H1 (cell line): ENCODE measurements at regions not wholly inside any gene's neighbourhood (a gene's known extent, or its start where the extent isn't known, plus 50 kb on each side); places are given as distances from the start of the nearest gene placed in this dataset.

Experiments used
- CTCF ChIA-PET: fragments of 300-600 bp; sonication (Branson Sonifier 250); formaldehyde crosslinking; loops from one replicate; lab custom pipeline; 2021; ENCODE audit not compliant: partially characterized antibody; lab: Charles Lee
- POLR2A ChIA-PET: fragments of 300-600 bp; sonication (Branson Sonifier 250); formaldehyde crosslinking; loops from one replicate; lab custom pipeline; 2021; ENCODE audit warnings: inconsistent platforms; ENCODE audit not compliant: partially characterized antibody; lab: Charles Lee
- DNase-seq, 2 experiments: peaks; one replicate each; pipeline versions ENCODE4 v3.0.0 to v3.0.0-alpha.2; 2010 to 2022; ENCODE audit warnings: low spot score in 2 of 2, low read depth in 1 of 2, mixed read lengths in 1 of 2
- FAIRE-seq: peaks from 2 replicates; lab custom pipeline; 2011; peaks lifted over from hg19 to GRCh38; lab: Jason Lieb, UNC
- H2AFZ ChIP-seq: 2 replicates; pipeline ENCODE4 v1.8.1; 2012; ENCODE audit warnings: low read length, inconsistent platforms
- H2AK5ac ChIP-seq: 2 replicates; pipeline ENCODE4 v1.6.1; 2013; ENCODE audit warnings: low read depth, low read length
- H2BK120ac ChIP-seq: replicated peaks from 2 replicates; pipeline ENCODE3; 2013; ENCODE audit warnings: low read depth, low read length, inconsistent platforms
- H2BK12ac ChIP-seq: 2 replicates; pipeline ENCODE4 v1.6.1; 2013; ENCODE audit warnings: low read depth, low read length
- H2BK15ac ChIP-seq: 2 replicates; pipeline ENCODE4 v1.6.1; 2013; ENCODE audit warnings: low read length
- H2BK20ac ChIP-seq: 2 replicates; pipeline ENCODE4 v1.6.1; 2013; ENCODE audit warnings: low read length
- H2BK5ac ChIP-seq: 2 replicates; pipeline ENCODE4 v1.6.1; 2013; ENCODE audit warnings: low read depth, low read length
- H3K14ac ChIP-seq: 2 replicates; pipeline ENCODE4 v1.6.1; 2013; ENCODE audit warnings: inconsistent platforms; ENCODE audit not compliant: insufficient read length
- H3K18ac ChIP-seq: 2 replicates; pipeline ENCODE4 v1.6.1; 2013; ENCODE audit warnings: low read length; ENCODE audit errors: extremely low read depth
- H3K23ac ChIP-seq: 2 replicates; pipeline ENCODE4 v1.6.1; 2013; ENCODE audit warnings: inconsistent platforms; ENCODE audit not compliant: insufficient read length
- H3K23me2 ChIP-seq: 2 replicates; pipeline ENCODE4 v1.6.1; 2013; ENCODE audit warnings: low read depth, low read length
- H3K27ac ChIP-seq: 2 replicates; pipeline ENCODE4 v1.6.1; 2011; ENCODE audit warnings: low read depth, low read length, inconsistent platforms
- H3K27me3 ChIP-seq, 4 experiments: replicated peaks in 1 of 4; 1 replicate in 1 of 4; 2 replicates in 3 of 4; pipeline versions ENCODE4 v1.6.1 to v1.8.1; 2011 to 2013; ENCODE audit warnings: low read length in 3 of 4, mild to moderate bottlenecking in 3 of 4, inconsistent platforms in 2 of 4, mixed read lengths in 2 of 4, moderate library complexity in 1 of 4; ENCODE audit not compliant: control insufficient read depth in 3 of 4, insufficient read depth in 3 of 4; ENCODE audit errors: extremely low read depth in 1 of 4
- H3K36me3 ChIP-seq, 4 experiments: 2 replicates each; pipeline versions ENCODE4 v1.6.1 to v1.8.1; 2011 to 2013; ENCODE audit warnings: mild to moderate bottlenecking in 4 of 4, low read length in 3 of 4, moderate library complexity in 2 of 4, control low read depth in 1 of 4, inconsistent platforms in 1 of 4; ENCODE audit not compliant: insufficient read depth in 4 of 4, control insufficient read depth in 2 of 4
- H3K4ac ChIP-seq: replicated peaks from 2 replicates; pipeline ENCODE3; 2013; ENCODE audit warnings: low read length, low read depth, mixed read lengths, inconsistent platforms; ENCODE audit not compliant: insufficient read length
- H3K4me1 ChIP-seq, 4 experiments: replicated peaks in 1 of 4; 1 replicate in 1 of 4; 2 replicates in 3 of 4; pipeline versions ENCODE4 v1.6.1 to v1.8.1; 2011 to 2013; ENCODE audit warnings: low read length in 3 of 4, inconsistent platforms in 2 of 4, mixed read lengths in 1 of 4; ENCODE audit not compliant: insufficient read depth in 4 of 4, control insufficient read depth in 3 of 4
- H3K4me2 ChIP-seq, 2 experiments: 2 replicates each; pipeline versions ENCODE4 v1.6.1 to v1.8.1; 2011 to 2013; ENCODE audit warnings: low read depth in 2 of 2, low read length in 2 of 2, control low read depth in 1 of 2, inconsistent platforms in 1 of 2, mild to moderate bottlenecking in 1 of 2; ENCODE audit not compliant: insufficient read depth in 1 of 2
- H3K4me3 ChIP-seq, 4 experiments: fragments of 200-600, 300-600 bp in 1 of 4; sonication (generic), shearing (Covaris generic), sonication (Bioruptor Twin) in 1 of 4; 2 replicates each; pipeline versions ENCODE4 v1.5.1 to v1.8.1; 2011 to 2016; ENCODE audit warnings: low read length in 4 of 4, low read depth in 3 of 4, control low read depth in 2 of 4, inconsistent platforms in 2 of 4, mild to moderate bottlenecking in 2 of 4, mixed read lengths in 1 of 4, moderate library complexity in 1 of 4; ENCODE audit not compliant: insufficient read depth in 2 of 4; ENCODE audit errors: extremely low read depth in 1 of 4
- H3K56ac ChIP-seq: replicated peaks from 2 replicates; pipeline ENCODE3; 2013; ENCODE audit warnings: low read depth, mild to moderate bottlenecking, mixed read lengths, low read length, inconsistent platforms; ENCODE audit not compliant: insufficient read length
- H3K79me1 ChIP-seq: 2 replicates; pipeline ENCODE4 v1.6.1; 2013; ENCODE audit warnings: low read depth, low read length, control low read depth
- H3K79me2 ChIP-seq, 2 experiments: 2 replicates each; pipeline versions ENCODE4 v1.6.1 to v1.8.1; 2012 to 2013; ENCODE audit warnings: low read length in 2 of 2, mild to moderate bottlenecking in 2 of 2, inconsistent platforms in 1 of 2; ENCODE audit not compliant: insufficient read depth in 2 of 2, control insufficient read depth in 1 of 2
- H3K9ac ChIP-seq, 4 experiments: replicated peaks in 1 of 4; 1 replicate in 1 of 4; 2 replicates in 3 of 4; pipeline versions ENCODE4 v1.6.1 to v1.8.1; 2011 to 2013; ENCODE audit warnings: low read depth in 3 of 4, low read length in 3 of 4, control low read depth in 2 of 4, mild to moderate bottlenecking in 2 of 4, moderate library complexity in 2 of 4, inconsistent platforms in 1 of 4; ENCODE audit errors: extremely low read depth in 1 of 4
- H3K9me3 ChIP-seq, 2 experiments: 2 replicates each; pipeline versions ENCODE4 v1.6.1 to v1.8.1; 2012 to 2013; ENCODE audit warnings: mild to moderate bottlenecking in 2 of 2, moderate library complexity in 2 of 2, control low read depth in 1 of 2, inconsistent platforms in 1 of 2, low read depth in 1 of 2, low read length in 1 of 2, mixed read lengths in 1 of 2; ENCODE audit not compliant: insufficient read depth in 2 of 2
- H4K20me1 ChIP-seq, 2 experiments: replicated peaks in 1 of 2; 2 replicates each; pipeline versions ENCODE3 to v1.8.1; 2011 to 2013; ENCODE audit warnings: inconsistent platforms in 2 of 2, low read length in 2 of 2, mild to moderate bottlenecking in 1 of 2; ENCODE audit not compliant: insufficient read depth in 2 of 2, control insufficient read depth in 1 of 2
- H4K5ac ChIP-seq: 2 replicates; pipeline ENCODE4 v1.6.1; 2013; ENCODE audit warnings: low read length, low read depth, mixed read lengths, inconsistent platforms; ENCODE audit not compliant: insufficient read length
- H4K8ac ChIP-seq: 2 replicates; pipeline ENCODE4 v1.8.0; 2013; ENCODE audit warnings: mild to moderate bottlenecking, moderate library complexity, low read length, inconsistent platforms; ENCODE audit not compliant: insufficient read depth; ENCODE audit errors: extremely low read depth
- H4K91ac ChIP-seq: replicated peaks from 2 replicates; pipeline ENCODE3; 2013; ENCODE audit warnings: low read length, mixed read lengths, inconsistent platforms; ENCODE audit not compliant: insufficient read length
- TAF7 ChIP-seq: optimal IDR thresholded peaks from 2 replicates; pipeline ENCODE3; 2011; ENCODE audit warnings: low read depth, mild to moderate bottlenecking, inconsistent platforms, low read length, moderate library complexity, borderline replicate concordance
- WGBS, 2 experiments: shearing (Covaris generic) in 1 of 2; methylation state at CpG; one replicate each; pipeline versions ENCODE4 v1.1.6 to v1.1.7; 2013 to 2015; ENCODE audit warnings: low lambda C conversion rate in 2 of 2, mixed read lengths in 2 of 2, inconsistent platforms in 1 of 2, low coverage in 1 of 2, missing lambda C conversion rate in 1 of 2; ENCODE audit not compliant: insufficient replicate concordance in 2 of 2, insufficient coverage in 1 of 2, insufficient read length in 1 of 2; ENCODE audit errors: extremely low coverage in 1 of 2, missing lambda C conversion rate in 1 of 2; 5-methylcytosine and 5-hydroxymethylcytosine counted together

DNA sequence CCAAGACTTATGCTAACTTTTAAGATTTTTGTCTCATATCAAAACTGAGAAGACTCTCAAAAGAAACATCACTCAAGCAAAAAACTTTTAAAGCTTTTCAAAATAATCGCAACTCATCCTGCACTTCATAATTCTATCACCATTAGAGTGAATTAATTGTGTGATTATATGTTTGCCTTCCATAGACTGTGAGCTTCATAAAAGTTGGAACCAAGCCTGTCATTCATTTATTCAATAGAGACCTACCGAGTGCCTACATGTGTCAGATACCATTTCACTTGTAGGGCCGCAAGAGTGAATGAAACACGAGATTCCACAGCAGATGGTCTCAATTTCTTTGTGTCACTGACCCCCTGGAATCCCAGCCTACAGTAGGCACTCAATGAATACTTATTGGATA is 106.4 kb downstream of the RHOU start:
- no peak overlapping the region for H3K56ac ChIP-seq
- no peaks in the 10 kb centered on the region for H3K79me2 ChIP-seq
- POLR2A ChIA-PET, result no interaction called here
- no peak overlapping the region for H4K5ac ChIP-seq
- H4K91ac ChIP-seq, result no peak overlapping the region
- no peak overlapping the region for H2BK20ac ChIP-seq
- no peak overlapping the region for H3K18ac ChIP-seq
- no peak overlapping the region for H4K8ac ChIP-seq
- no peak overlapping the region for H2AFZ ChIP-seq
- H2BK15ac ChIP-seq, result no peak overlapping the region
- no peak overlapping the region for H3K4ac ChIP-seq
- H4K20me1 ChIP-seq, result no peaks in the 10 kb centered on the region
- H3K4me1 ChIP-seq, result peaks cover 0 to 2% (median 0%) of the 10 kb centered on the region in 4 experiments; a peak in 2 of 7 replicates
- no peaks in the 10 kb centered on the region for H3K36me3 ChIP-seq
- CTCF ChIA-PET, result interaction anchor here (0.6 to 1.3 kb wide), 2 partner anchors 209 to 386 kb away, joined by 3 to 4 read pairs; no protein-coding TSS in a partner anchor
- 93% methylated on average over 4 of the region's 4 CpGs; no CpG with 5 or more reads in 1 of the 2 experiments for WGBS, 2 experiments
- no peaks in the 10 kb centered on the region for H3K79me1 ChIP-seq
- H3K9ac ChIP-seq, result no peak overlapping the region
- FAIRE-seq (no peak), DNase-seq (no peak)
- no peak overlapping the region for H2AK5ac ChIP-seq
- H3K14ac ChIP-seq, result no peak overlapping the region
- no peak overlapping the region for H2BK5ac ChIP-seq
- H2BK120ac ChIP-seq, result no peak overlapping the region
- H3K4me3 ChIP-seq, result no peak overlapping the region; a peak in 1 of 8 replicates
- H3K27me3 ChIP-seq, result no peaks in the 10 kb centered on the region
- H3K23me2 ChIP-seq, result no peaks in the 10 kb centered on the region
- peaks cover 3 to 13% of the 10 kb centered on the region in 2 experiments for H3K9me3 ChIP-seq
- H3K23ac ChIP-seq, result no peak overlapping the region
- H2BK12ac ChIP-seq, result no peak overlapping the region
- H3K27ac ChIP-seq, result no peak overlapping the region
- no peak overlapping the region for H3K4me2 ChIP-seq
- no peak for TF ChIP-seq TAF7
